ENCODE measurements at regions not wholly inside any gene's neighbourhood (a gene's known extent, or its start where the extent isn't known, plus 50 kb on each side); places are given as distances from the start of the nearest gene placed in this dataset.

- no peak for TF ChIP-seq SPI1 (IDR thresholded peaks at IDR 0.05; ENCODE audit: low read depth, low read length)
- no peak for TF ChIP-seq TAF1 (IDR thresholded peaks at IDR 0.05; ENCODE audit: low read depth, low read length)
- no peak for TF ChIP-seq POLR2AphosphoS5 (IDR thresholded peaks at IDR 0.05; ENCODE audit: low read depth, low read length)
- no peak for TF ChIP-seq POLR2A (IDR thresholded peaks at IDR 0.05; ENCODE audit: low read depth, low read length)
- no peak for TF ChIP-seq POU2F2 (IDR thresholded peaks at IDR 0.05; ENCODE audit: low read depth, low read length)
- no peak for TF ChIP-seq PAX5 (IDR thresholded peaks at IDR 0.05; ENCODE audit: insufficient read depth, low read length, severe bottlenecking)
Measured at GRCh38 chr10:61188691-61189090, 244.7 kb upstream of the RHOBTB1 start.
